IMR-90 (cell line): ENCODE measurements at regions not wholly inside any gene's neighbourhood (a gene's known extent, or its start where the extent isn't known, plus 50 kb on each side); places are given as distances from the start of the nearest gene placed in this dataset.

Source experiments
- ATAC-seq: fragments of 200-7000 bp; cut with Tn5 transposase; 2 replicates; pipeline ENCODE4 v1.9.1; 2020; ENCODE audit warnings: low read depth, mild to moderate bottlenecking, moderate library complexity
- BruUV-seq: library from RNA; stranded (reverse); fragments of 400-500 nt; replicated peaks from 2 replicates; lab custom pipeline; 2021; lab: Mats Ljungman, UMichigan
- CTCF ChIA-PET: fragments of 300-600 bp; formaldehyde crosslinking; extraction: SDS; loops from one replicate; lab custom pipeline; 2021; ENCODE audit warnings: antibody characterized with exemption; lab: Yijun Ruan, JAX
- POLR2A ChIA-PET: fragments of 300-600 bp; sonication (Branson Sonifier 250); formaldehyde crosslinking; loops from one replicate; lab custom pipeline; 2022; ENCODE audit warnings: antibody characterized with exemption; ENCODE audit not compliant: unreplicated experiment; lab: Charles Lee
- DNase-seq: peaks from one replicate; pipeline ENCODE4 v3.0.0; 2013
- H2AFZ ChIP-seq: replicated peaks from 2 replicates; pipeline ENCODE3; 2013; ENCODE audit warnings: low read length, mild to moderate bottlenecking; ENCODE audit not compliant: poor library complexity
- H2AK5ac ChIP-seq: 2 replicates; pipeline ENCODE4 v1.6.1; 2013; ENCODE audit warnings: low read depth, low read length, inconsistent platforms
- H2AK9ac ChIP-seq: replicated peaks from 2 replicates; pipeline ENCODE3; 2013; ENCODE audit warnings: mild to moderate bottlenecking, low read depth, low read length, moderate library complexity; ENCODE audit not compliant: poor library complexity
- H2BK120ac ChIP-seq: 2 replicates; pipeline ENCODE4 v1.6.1; 2013; ENCODE audit warnings: low read depth, low read length, inconsistent platforms
- H2BK15ac ChIP-seq: 3 replicates; pipeline ENCODE4 v1.6.1; 2013; ENCODE audit warnings: low read depth, low read length, inconsistent platforms
- H2BK20ac ChIP-seq: 2 replicates; pipeline ENCODE4 v1.6.1; 2013; ENCODE audit warnings: low read depth, mild to moderate bottlenecking, inconsistent platforms, low read length, moderate library complexity
- H2BK5ac ChIP-seq: 2 replicates; pipeline ENCODE4 v1.6.1; 2013; ENCODE audit warnings: mild to moderate bottlenecking, low read depth, low read length, inconsistent platforms; ENCODE audit not compliant: poor library complexity, severe bottlenecking
- H3K14ac ChIP-seq: replicated peaks from 2 replicates; pipeline ENCODE4 v1.6.1; 2013; ENCODE audit warnings: low read depth, low read length, inconsistent platforms
- H3K18ac ChIP-seq: 2 replicates; pipeline ENCODE4 v1.6.1; 2013; ENCODE audit warnings: low read depth, low read length, control low read depth
- H3K23ac ChIP-seq: 2 replicates; pipeline ENCODE4 v1.6.1; 2013; ENCODE audit warnings: low read depth, low read length, inconsistent platforms
- H3K27ac ChIP-seq: 2 replicates; pipeline ENCODE4 v1.5.1; 2013; ENCODE audit warnings: mild to moderate bottlenecking, control low read depth, low read length; ENCODE audit not compliant: insufficient read depth
- H3K27me3 ChIP-seq: 2 replicates; pipeline ENCODE4 v1.6.1; 2013; ENCODE audit warnings: low read length; ENCODE audit not compliant: control insufficient read depth, insufficient read depth
- H3K36me3 ChIP-seq: 2 replicates; pipeline ENCODE4 v1.6.1; 2013; ENCODE audit warnings: low read length, mixed read lengths; ENCODE audit not compliant: control insufficient read depth, insufficient read depth
- H3K4ac ChIP-seq: 2 replicates; pipeline ENCODE4 v1.6.1; 2013; ENCODE audit warnings: low read depth, low read length, inconsistent platforms
- H3K4me1 ChIP-seq: 2 replicates; pipeline ENCODE4 v1.6.1; 2013; ENCODE audit warnings: low read length, mixed read lengths; ENCODE audit not compliant: control insufficient read depth, insufficient read depth
- H3K4me2 ChIP-seq: 2 replicates; pipeline ENCODE4 v1.6.1; 2013; ENCODE audit warnings: low read depth, mild to moderate bottlenecking, control low read depth, low read length, moderate library complexity
- H3K4me3 ChIP-seq: 2 replicates; pipeline ENCODE4 v1.5.1; 2013; ENCODE audit warnings: low read depth, mild to moderate bottlenecking, control low read depth, low read length, moderate library complexity; ENCODE audit not compliant: insufficient read depth
- H3K56ac ChIP-seq: 2 replicates; pipeline ENCODE4 v1.6.1; 2013; ENCODE audit warnings: low read length, inconsistent platforms; ENCODE audit not compliant: insufficient read depth; ENCODE audit errors: extremely low read depth
- H3K79me1 ChIP-seq, 2 experiments: 2 replicates each; pipeline ENCODE4 v1.6.1; 2013; ENCODE audit warnings: low read length in 2 of 2, inconsistent platforms in 1 of 2, low read depth in 1 of 2
- H3K9ac ChIP-seq: 2 replicates; pipeline ENCODE4 v1.6.1; 2013; ENCODE audit warnings: low read depth, low read length, control low read depth
- H3K9me1 ChIP-seq: 2 replicates; pipeline ENCODE4 v1.6.1; 2013; ENCODE audit warnings: low read length, inconsistent platforms; ENCODE audit not compliant: insufficient read depth
- H3K9me3 ChIP-seq: 2 replicates; pipeline ENCODE4 v1.6.1; 2013; ENCODE audit warnings: low read length; ENCODE audit not compliant: control insufficient read depth, insufficient read depth
- H4K20me1 ChIP-seq: 2 replicates; pipeline ENCODE4 v1.6.1; 2013; ENCODE audit warnings: low read length, inconsistent platforms; ENCODE audit not compliant: insufficient read depth
- H4K5ac ChIP-seq: 2 replicates; pipeline ENCODE4 v1.6.1; 2013; ENCODE audit warnings: mild to moderate bottlenecking, low read depth, low read length, control low read depth
- H4K8ac ChIP-seq, 2 experiments: 2 replicates each; pipeline ENCODE4 v1.6.1; 2013; ENCODE audit warnings: low read depth in 2 of 2, low read length in 2 of 2, control low read depth in 1 of 2, inconsistent platforms in 1 of 2
- H4K91ac ChIP-seq: 2 replicates; pipeline ENCODE4 v1.6.1; 2013; ENCODE audit warnings: low read depth, low read length, inconsistent platforms; ENCODE audit not compliant: insufficient read depth
- CHD1 ChIP-seq: IDR thresholded peaks from 2 replicates; pipeline ENCODE4 v1.6.1; 2012; ENCODE audit warnings: low read depth, low read length, improper control_type of control experiment
- CTCF ChIP-seq: conservative IDR thresholded peaks from 2 replicates; pipeline ENCODE4 v1.5.1; 2012; ENCODE audit warnings: mild to moderate bottlenecking, low read depth, low read length, improper control_type of control experiment
- ELK1 ChIP-seq: fragments of 150-350 bp; IDR thresholded peaks from 2 replicates; pipeline ENCODE4 v1.6.1; 2016; ENCODE audit warnings: low read depth, mild to moderate bottlenecking, low read length, moderate library complexity, borderline replicate concordance
- FOS ChIP-seq: fragments of 150-350 bp; IDR thresholded peaks from 2 replicates; pipeline ENCODE4 v1.6.1; 2016; ENCODE audit warnings: low read depth, low read length
- MAZ ChIP-seq: IDR thresholded peaks from 2 replicates; pipeline ENCODE4 v1.6.1; 2012; ENCODE audit warnings: low read depth, mild to moderate bottlenecking, low read length, improper control_type of control experiment, moderate library complexity, borderline replicate concordance
- NFE2L2 ChIP-seq: fragments of 150-350 bp; IDR thresholded peaks from 2 replicates; pipeline ENCODE4 v1.6.1; 2016; ENCODE audit warnings: low read depth, mild to moderate bottlenecking, low read length
- POLR2A ChIP-seq: IDR thresholded peaks from 2 replicates; pipeline ENCODE4 v1.6.1; 2012; ENCODE audit warnings: mild to moderate bottlenecking, low read depth, low read length
- RAD21 ChIP-seq: IDR thresholded peaks from 2 replicates; pipeline ENCODE4 v1.6.1; 2012; ENCODE audit warnings: low read length, improper control_type of control experiment
- RFX5 ChIP-seq: IDR thresholded peaks from 2 replicates; pipeline ENCODE4 v1.8.0; 2012; ENCODE audit warnings: low read depth, mild to moderate bottlenecking, low read length, moderate library complexity
- SMC3 ChIP-seq: fragments of 150-350 bp; IDR thresholded peaks from 2 replicates; pipeline ENCODE4 v1.6.1; 2016; ENCODE audit warnings: low read depth, mild to moderate bottlenecking, antibody characterized with exemption, low read length, moderate library complexity
- WGBS, 2 experiments: methylation state at CpG; one replicate each; pipeline versions ENCODE4 v1.1.5 to v1.1.7; 2013; ENCODE audit warnings: missing lambda C conversion rate in 2 of 2; ENCODE audit not compliant: insufficient read length in 1 of 2; ENCODE audit errors: extremely low coverage in 2 of 2; 5-methylcytosine and 5-hydroxymethylcytosine counted together
- dilution Hi-C: fragments of 300-500 bp; cut with HindIII; formaldehyde crosslinking; loops from one replicate; pipeline ENCODE4 v1.14.3; 2018; ENCODE audit warnings: low sequenced_read_pairs; ENCODE audit not compliant: unreplicated experiment
- in situ Hi-C: fragments of 300-500 bp; cut with MboI; formaldehyde crosslinking; loops from 3 replicates; pipeline ENCODE4 v1.14.3; 2019; ENCODE audit warnings: low sequenced_read_pairs, inconsistent platforms, mixed read lengths
- intact Hi-C: fragments of 100-400 bp; cut with micrococcal nuclease; formaldehyde crosslinking; loops from 2 replicates; pipeline ENCODE4 v1.10.0; 2022
- TF ChIP-seq, protein P1 (sequence below): fragments of 150-350 bp; IDR thresholded peaks from 2 replicates; pipeline ENCODE4 v1.6.1; 2017; ENCODE audit warnings: mild to moderate bottlenecking, antibody characterized with exemption, low read length, low read depth

DNA sequence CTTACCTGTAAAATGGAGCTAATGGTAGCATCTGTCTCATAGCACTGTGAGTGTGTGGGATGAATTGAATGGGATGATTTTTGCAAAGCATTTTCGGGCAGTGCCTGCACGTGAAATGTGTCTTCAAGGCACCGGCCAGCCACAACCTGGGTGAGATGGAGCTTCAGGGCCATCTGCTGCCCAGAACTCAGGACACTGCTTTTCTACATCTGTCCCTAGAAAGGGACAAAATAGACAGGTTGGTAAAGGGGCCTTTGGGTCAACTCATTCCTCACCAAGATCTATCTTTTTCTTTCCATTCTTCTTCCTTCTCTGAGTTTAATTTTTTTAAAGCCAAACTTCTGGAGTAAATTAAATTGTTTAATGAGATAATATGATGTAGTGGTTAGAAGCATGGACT is 106.5 kb downstream of the UTP18 start:
- Histone ChIP-seq H2BK120ac (no peak overlapping the region), H2AK5ac (no peak overlapping the region), H2BK15ac (no peak overlapping the region), H3K4me1 (no peaks in the 10 kb centered on the region), H3K4me2 (no peak overlapping the region), H4K5ac (no peak overlapping the region), H3K4ac (no peak overlapping the region), H4K91ac (no peak overlapping the region), H2BK5ac (no peak overlapping the region), H3K9ac (no peak overlapping the region), H2AFZ (no peak overlapping the region), H3K27ac (no peak overlapping the region), H2BK20ac (no peak overlapping the region), H3K23ac (no peak overlapping the region), H3K4me3 (no peak overlapping the region), H3K14ac (no peak overlapping the region), H4K8ac (no peak overlapping the region), H3K9me1 (no peaks in the 10 kb centered on the region), H3K36me3 (no peaks in the 10 kb centered on the region), H3K18ac (no peak overlapping the region), H3K9me3 (no peaks in the 10 kb centered on the region), H2AK9ac (no peak overlapping the region), H3K79me1 (no peaks in the 10 kb centered on the region), H3K27me3 (no peaks in the 10 kb centered on the region), H3K56ac (no peak overlapping the region), H4K20me1 (no peaks in the 10 kb centered on the region)
- in situ Hi-C loops (no loop called here), dilution Hi-C loops (no loop called here), intact Hi-C loops (no loop called here)
- ChIA-PET CTCF (interaction anchor here (1.0 kb wide), 1 partner anchor 169 kb away, joined by 3 read pairs; no protein-coding TSS in a partner anchor), POLR2A (no interaction called here)
- DNase-seq, result no peak
- no peak for ATAC-seq
- TF ChIP-seq POLR2A (no peak), MAZ (no peak), CHD1 (no peak), CTCF (no peak), NFE2L2 (no peak), FOS (no peak), RFX5 (no peak), RAD21 (no peak), SMC3 (no peak), ELK1 (no peak)
- TF ChIP-seq, protein P1, sequence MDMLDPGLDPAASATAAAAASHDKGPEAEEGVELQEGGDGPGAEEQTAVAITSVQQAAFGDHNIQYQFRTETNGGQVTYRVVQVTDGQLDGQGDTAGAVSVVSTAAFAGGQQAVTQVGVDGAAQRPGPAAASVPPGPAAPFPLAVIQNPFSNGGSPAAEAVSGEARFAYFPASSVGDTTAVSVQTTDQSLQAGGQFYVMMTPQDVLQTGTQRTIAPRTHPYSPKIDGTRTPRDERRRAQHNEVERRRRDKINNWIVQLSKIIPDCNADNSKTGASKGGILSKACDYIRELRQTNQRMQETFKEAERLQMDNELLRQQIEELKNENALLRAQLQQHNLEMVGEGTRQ, result no peak
- no CpG with 5 or more reads among the region's 3 CpGs for WGBS, 2 experiments
- BruUV-seq, result no TSS peak
